ENCODE measurements at regions not wholly inside any gene's neighbourhood (a gene's known extent, or its start where the extent isn't known, plus 50 kb on each side); places are given as distances from the start of the nearest gene placed in this dataset.
A peak's percentile ranks its signal among the peaks of the same experiment; 100 is the strongest.

GRCh38 chr1:91129458-91129857 is 107.6 kb upstream of the ZNF644 start:
- no peak for DNase-seq (ENCODE audit: low spot score)
- H3K4me3 ChIP-seq (ENCODE audit: low read depth in 1 of 3, low read length in 3 of 3): peak overlapping the region in 1 of 3 donors; percentile 23
- 39% methylated on average over 3 of the region's 3 CpGs for WGBS

More at GRCh38 chr1:91129458-91129857, 107.6 kb upstream of the ZNF644 start:
- H3K4me1 ChIP-seq (ENCODE audit: control insufficient read depth in 4 of 4, insufficient read depth in 4 of 4, low read length in 3 of 4): peaks cover 0 to 18% (median 11%) of the 10 kb centered on the region in 4 donors
- peak overlapping the region in 1 of 2 donors; percentile 60 for H3K9ac ChIP-seq (ENCODE audit: low read depth in 1 of 2, low read length in 2 of 2)
- no peaks in the 10 kb centered on the region for H3K9me3 ChIP-seq (ENCODE audit: control insufficient read depth in 4 of 4, low read length in 3 of 4)
- H3K27me3 ChIP-seq (ENCODE audit: control insufficient read depth in 4 of 4, insufficient read depth in 4 of 4, low read length in 3 of 4): no peaks in the 10 kb centered on the region
- H3K27ac ChIP-seq (ENCODE audit: low read depth in 1 of 2, low read length in 2 of 2): peak overlapping the region; percentile 66 to 67
- no peaks in the 10 kb centered on the region for H3K36me3 ChIP-seq (ENCODE audit: control insufficient read depth in 4 of 4, insufficient read depth in 3 of 4, low read depth in 1 of 4, low read length in 3 of 4)
- peak; percentile 9 for TF ChIP-seq HNF4G (IDR thresholded peaks at IDR 0.05)
- peak; percentile 74 for TF ChIP-seq REST (IDR thresholded peaks at IDR 0.05)
- peak in 1 of 2 donors; percentile 10 for TF ChIP-seq RAD21 (IDR thresholded peaks at IDR 0.05)
- no peak for TF ChIP-seq CTCF (IDR thresholded peaks at IDR 0.05; ENCODE audit: low read depth, low read length, missing input control)
- TF ChIP-seq RXRA (IDR thresholded peaks at IDR 0.05): peak in 1 of 2 donors; percentile 74
- no peak for TF ChIP-seq NR2F2 (IDR thresholded peaks at IDR 0.05)
- no peak for TF ChIP-seq FOXA2 (IDR thresholded peaks at IDR 0.05)
- peak; percentile 39 for TF ChIP-seq SP1 (IDR thresholded peaks at IDR 0.05)
- TF ChIP-seq TAF1 (conservative IDR thresholded peaks at IDR 0.05): no peak
- no peak for TF ChIP-seq EGR1 (IDR thresholded peaks at IDR 0.05; ENCODE audit: low read depth in 2 of 2)
- no peak for TF ChIP-seq ZBTB33 (IDR thresholded peaks at IDR 0.05)
- TF ChIP-seq JUND (IDR thresholded peaks at IDR 0.05): peak in 1 of 2 donors; percentile 18
- TF ChIP-seq YY1 (IDR thresholded peaks at IDR 0.05): peak; percentile 78
- TF ChIP-seq FOXA1 (IDR thresholded peaks at IDR 0.05): peak; percentile 44
- no peak for TF ChIP-seq ATF3 (IDR thresholded peaks at IDR 0.05)
- peak; percentile 16 for TF ChIP-seq MAX (IDR thresholded peaks at IDR 0.05)
- TF ChIP-seq HNF4A (conservative IDR thresholded peaks at IDR 0.05): peak; percentile 53 to 78

Data from liver (tissue), 8 donors.